ENCODE measurements at regions not wholly inside any gene's neighbourhood (a gene's known extent, or its start where the extent isn't known, plus 50 kb on each side); places are given as distances from the start of the nearest gene placed in this dataset.
"Not testable (repeated sequence)": the region's sequence is repeated elsewhere in the genome, so short reads cannot be mapped to it uniquely, and the experiment has no call there.

DNA sequence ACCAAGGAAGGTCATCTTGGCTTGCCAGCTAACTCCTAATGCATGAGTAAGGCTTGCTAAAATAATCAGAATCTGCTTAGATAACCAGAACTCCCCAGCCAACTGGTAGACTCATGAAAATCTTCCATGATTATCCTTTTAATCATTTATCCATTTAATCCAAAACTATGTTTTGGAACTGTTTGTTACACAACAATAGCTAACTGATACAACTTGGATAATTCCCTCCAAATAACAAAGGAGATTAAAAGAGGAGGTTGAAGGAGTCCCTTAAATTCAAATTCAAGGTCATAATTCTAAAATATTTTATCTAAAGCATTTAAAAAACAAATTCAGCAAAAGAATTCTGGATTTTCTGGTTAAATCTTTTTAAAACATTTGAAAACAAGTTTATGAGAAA is 222.1 kb downstream of the DEPDC1B start:
- TF ChIP-seq, protein P1, sequence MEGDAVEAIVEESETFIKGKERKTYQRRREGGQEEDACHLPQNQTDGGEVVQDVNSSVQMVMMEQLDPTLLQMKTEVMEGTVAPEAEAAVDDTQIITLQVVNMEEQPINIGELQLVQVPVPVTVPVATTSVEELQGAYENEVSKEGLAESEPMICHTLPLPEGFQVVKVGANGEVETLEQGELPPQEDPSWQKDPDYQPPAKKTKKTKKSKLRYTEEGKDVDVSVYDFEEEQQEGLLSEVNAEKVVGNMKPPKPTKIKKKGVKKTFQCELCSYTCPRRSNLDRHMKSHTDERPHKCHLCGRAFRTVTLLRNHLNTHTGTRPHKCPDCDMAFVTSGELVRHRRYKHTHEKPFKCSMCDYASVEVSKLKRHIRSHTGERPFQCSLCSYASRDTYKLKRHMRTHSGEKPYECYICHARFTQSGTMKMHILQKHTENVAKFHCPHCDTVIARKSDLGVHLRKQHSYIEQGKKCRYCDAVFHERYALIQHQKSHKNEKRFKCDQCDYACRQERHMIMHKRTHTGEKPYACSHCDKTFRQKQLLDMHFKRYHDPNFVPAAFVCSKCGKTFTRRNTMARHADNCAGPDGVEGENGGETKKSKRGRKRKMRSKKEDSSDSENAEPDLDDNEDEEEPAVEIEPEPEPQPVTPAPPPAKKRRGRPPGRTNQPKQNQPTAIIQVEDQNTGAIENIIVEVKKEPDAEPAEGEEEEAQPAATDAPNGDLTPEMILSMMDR (IDR thresholded peaks at IDR 0.05; ENCODE audit: borderline replicate concordance, insufficient read depth, low read depth, low read length), result no peak

DNA sequence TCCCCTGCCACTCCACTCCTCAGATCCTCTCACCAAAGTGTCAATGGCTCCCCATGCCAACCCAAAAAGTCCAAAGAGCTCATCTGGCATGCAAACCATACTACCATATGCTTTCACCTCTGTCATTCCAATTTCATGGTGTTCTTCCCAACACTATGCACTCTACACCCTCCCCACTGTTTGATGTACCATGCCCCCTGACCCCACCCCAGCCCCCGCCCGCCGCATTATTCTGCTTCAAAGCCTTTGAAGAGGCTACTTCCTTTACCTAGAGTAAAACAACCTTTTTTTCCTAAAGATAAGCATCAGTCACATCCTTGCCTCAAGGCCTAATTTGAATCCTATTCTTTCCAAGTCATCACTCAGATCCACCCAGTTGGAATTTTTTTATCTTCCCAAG is 226.3 kb downstream of the DEPDC1B start:
- TF ChIP-seq, protein P1 (IDR thresholded peaks at IDR 0.05; ENCODE audit: borderline replicate concordance, insufficient read depth, low read depth, low read length), result no peak

More for the DNA sequence above, 222.1 kb downstream of the DEPDC1B start:
- no peak overlapping the region for H3K4me3 ChIP-seq (ENCODE audit: low read depth, low read length)

DNA sequence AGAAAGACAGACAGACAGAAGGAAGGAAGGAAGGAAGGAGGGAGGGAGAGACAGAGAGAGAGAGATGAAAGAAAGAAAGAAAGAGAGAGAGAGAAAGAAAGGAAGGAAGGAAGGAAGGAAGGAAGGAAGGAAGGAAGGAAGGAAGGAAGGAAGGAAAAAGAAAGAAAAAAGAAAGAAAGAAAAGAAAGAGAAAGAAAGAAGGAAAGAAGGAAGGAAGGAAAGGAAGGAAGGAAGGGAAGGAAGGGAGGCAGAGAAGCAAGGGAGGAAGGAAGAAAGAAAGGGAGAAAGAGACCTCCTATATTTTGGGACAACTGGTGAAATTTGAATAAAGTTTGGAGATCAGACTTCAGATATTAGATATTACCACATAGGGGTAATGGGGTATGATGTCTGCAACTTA is 226.9 kb downstream of the DEPDC1B start:
- H3K4me3 ChIP-seq (ENCODE audit: low read depth, low read length), result not testable (repeated sequence)

More for the DNA sequence above, 226.3 kb downstream of the DEPDC1B start:
- H3K4me3 ChIP-seq (ENCODE audit: low read depth, low read length), result no peak overlapping the region

DNA sequence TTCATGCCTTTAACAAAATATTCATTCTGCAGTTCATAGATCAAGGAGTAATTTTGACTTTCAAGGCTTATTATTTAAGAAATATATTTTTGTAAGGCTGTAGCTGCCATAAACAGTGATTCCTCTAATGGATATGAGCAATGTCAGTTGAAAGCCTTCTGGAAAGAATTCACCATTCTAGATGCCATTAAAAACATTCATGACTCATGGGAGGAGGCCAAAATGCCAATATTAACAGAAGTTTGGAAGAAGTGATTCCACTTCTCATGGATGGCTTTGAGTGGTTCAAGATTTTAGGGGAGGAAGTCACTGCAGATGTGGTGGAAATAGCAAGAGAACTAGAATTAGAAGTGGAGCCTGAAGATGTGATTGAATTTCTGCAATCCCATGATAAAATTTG is 229.1 kb downstream of the DEPDC1B start:
- no peak overlapping the region for H3K4me3 ChIP-seq (ENCODE audit: low read depth, low read length)
- TF ChIP-seq, protein P1 (IDR thresholded peaks at IDR 0.05; ENCODE audit: borderline replicate concordance, insufficient read depth, low read depth, low read length), result no peak

DNA sequence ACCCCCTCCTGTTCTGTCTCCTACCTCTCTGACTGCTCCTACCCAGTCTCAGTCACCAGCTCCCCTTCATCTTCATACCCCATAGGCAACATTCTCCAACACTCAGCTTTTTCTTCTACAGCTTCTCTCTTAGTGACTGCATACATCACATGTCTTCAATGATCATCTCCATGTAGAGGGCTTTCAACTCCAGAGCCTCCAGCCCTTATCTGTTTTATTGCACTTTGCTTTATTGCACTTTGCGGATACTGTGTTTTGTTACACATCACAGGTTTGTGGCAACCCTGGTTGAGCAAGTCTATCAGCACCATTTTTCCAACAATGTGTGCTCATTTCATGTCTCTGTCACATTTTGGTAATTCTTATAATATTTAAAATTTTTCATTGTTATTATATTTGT is 230.7 kb downstream of the DEPDC1B start:
- no peak overlapping the region for H3K4me3 ChIP-seq (ENCODE audit: low read depth, low read length)
- TF ChIP-seq, protein P1 (IDR thresholded peaks at IDR 0.05; ENCODE audit: borderline replicate concordance, insufficient read depth, low read depth, low read length), result no peak

DNA sequence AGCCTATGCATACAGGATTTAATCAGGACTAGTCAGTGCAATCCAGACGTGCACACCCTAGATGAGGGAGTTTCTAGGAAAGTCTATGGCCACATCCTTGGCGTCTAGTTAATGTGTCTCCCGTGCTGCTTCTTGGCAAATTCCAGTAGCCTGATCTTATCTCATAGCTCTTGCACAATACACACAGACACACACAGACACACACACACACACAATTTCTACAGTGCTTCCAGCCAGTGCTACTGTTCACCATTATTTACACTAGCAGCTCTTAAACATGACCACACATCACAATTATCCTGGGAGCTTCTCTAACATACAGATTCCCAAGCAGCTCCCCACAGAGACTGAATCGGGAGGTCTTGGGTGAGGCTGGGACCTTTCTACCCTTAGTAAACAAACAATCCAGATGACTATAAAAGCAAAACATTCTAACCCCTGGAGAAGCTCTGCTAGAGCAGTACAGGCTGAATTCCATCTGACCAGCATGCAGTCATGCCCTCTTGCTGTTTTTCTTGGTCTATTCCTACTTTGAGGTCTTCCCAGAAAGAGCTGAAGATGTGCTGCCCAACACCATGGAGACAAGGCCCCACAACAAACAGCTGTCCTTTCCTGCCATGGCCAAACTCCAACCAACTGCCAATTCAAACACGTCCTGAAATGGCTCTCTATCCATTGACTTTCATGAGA is 236.6 kb downstream of the DEPDC1B start:
- TF ChIP-seq, protein P1 (IDR thresholded peaks at IDR 0.05; ENCODE audit: borderline replicate concordance, insufficient read depth, low read depth, low read length), result no peak
- no peak overlapping the region for H3K4me3 ChIP-seq (ENCODE audit: low read depth, low read length)

DNA sequence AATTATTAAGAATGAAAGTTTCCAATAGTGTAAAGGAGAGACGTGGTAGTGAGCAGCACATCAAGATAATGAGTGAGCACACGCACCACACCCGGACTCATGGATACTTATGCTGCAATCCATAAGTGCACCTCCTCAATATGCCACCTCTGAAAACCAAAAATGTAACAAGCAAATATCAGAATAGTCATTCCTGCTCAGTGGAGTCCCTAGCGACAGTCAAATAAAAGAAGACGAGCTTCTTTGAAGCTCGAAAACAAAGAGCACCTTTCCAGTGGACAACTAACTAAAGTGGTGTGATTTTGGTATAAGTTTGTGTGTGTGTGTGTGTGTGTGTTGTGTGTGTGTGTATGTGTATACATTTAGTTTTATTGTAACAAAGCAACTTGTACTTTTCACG is 241.3 kb downstream of the DEPDC1B start:
- TF ChIP-seq, protein P1 (IDR thresholded peaks at IDR 0.05; ENCODE audit: borderline replicate concordance, insufficient read depth, low read depth, low read length), result no peak
- no peak overlapping the region for H3K4me3 ChIP-seq (ENCODE audit: low read depth, low read length)

Data from GM12875 (cell line).